Thyroid gland (tissue), 4 donors: ENCODE measurements at regions not wholly inside any gene's neighbourhood (a gene's known extent, or its start where the extent isn't known, plus 50 kb on each side); places are given as distances from the start of the nearest gene placed in this dataset.

Source experiments
- POLR2A ChIP-seq, 2 donors: fragments of 450-650 bp; IDR thresholded peaks; one replicate each; pipeline ENCODE4 v1.6.1; 2017; ENCODE audit warnings: antibody characterized with exemption in 2 of 2, mild to moderate bottlenecking in 2 of 2, moderate library complexity in 1 of 2
- TF ChIP-seq, protein P1 (sequence below), 6 experiments: fragments of 200-600 bp in 3 of 6; fragments of 450-650 bp in 3 of 6; sonication (generic) in 3 of 6; IDR thresholded peaks; one replicate each; pipeline ENCODE4 v1.5.1; 2016 to 2019; ENCODE audit warnings: antibody characterized with exemption in 6 of 6, mild to moderate bottlenecking in 2 of 6, inconsistent platforms in 1 of 6, moderate library complexity in 1 of 6

DNA sequence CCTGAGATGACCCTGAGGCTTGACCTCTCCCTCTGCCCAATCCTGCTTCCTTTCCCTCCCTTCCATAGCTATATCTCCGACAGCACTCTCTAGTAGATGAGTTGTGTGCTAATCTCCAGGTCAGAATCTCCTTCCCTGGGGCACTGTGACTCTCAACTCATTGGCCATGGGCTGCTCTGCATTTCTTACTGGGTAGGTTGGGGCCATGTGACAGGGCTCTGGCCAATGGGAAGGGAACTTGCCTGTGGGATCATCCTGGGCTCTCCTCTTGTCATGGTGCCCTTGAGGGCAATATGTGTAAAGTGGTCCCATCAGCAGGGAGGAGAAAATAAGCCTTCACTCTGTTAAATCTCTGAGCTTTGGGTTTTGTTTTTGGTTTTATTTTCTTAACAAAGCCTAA lies 80.1 kb upstream of the ANKRD1 start:
- TF ChIP-seq, protein P1, sequence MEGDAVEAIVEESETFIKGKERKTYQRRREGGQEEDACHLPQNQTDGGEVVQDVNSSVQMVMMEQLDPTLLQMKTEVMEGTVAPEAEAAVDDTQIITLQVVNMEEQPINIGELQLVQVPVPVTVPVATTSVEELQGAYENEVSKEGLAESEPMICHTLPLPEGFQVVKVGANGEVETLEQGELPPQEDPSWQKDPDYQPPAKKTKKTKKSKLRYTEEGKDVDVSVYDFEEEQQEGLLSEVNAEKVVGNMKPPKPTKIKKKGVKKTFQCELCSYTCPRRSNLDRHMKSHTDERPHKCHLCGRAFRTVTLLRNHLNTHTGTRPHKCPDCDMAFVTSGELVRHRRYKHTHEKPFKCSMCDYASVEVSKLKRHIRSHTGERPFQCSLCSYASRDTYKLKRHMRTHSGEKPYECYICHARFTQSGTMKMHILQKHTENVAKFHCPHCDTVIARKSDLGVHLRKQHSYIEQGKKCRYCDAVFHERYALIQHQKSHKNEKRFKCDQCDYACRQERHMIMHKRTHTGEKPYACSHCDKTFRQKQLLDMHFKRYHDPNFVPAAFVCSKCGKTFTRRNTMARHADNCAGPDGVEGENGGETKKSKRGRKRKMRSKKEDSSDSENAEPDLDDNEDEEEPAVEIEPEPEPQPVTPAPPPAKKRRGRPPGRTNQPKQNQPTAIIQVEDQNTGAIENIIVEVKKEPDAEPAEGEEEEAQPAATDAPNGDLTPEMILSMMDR (IDR thresholded peaks at IDR 0.05), result no peak
- TF ChIP-seq POLR2A (IDR thresholded peaks at IDR 0.05), result no peak
